HepG2 (cell line): ENCODE measurements at regions not wholly inside any gene's neighbourhood (a gene's known extent, or its start where the extent isn't known, plus 50 kb on each side); places are given as distances from the start of the nearest gene placed in this dataset.

ENCODE experiments used
- ATAC-seq: fragments of 200-7000 bp; cut with Tn5 transposase; 3 replicates; pipeline ENCODE4 v1.9.1; 2020; ENCODE audit warnings: mild to moderate bottlenecking, moderate library complexity
- BruUV-seq: library from RNA; stranded (reverse); fragments of 400-500 nt; replicated peaks from 2 replicates; lab custom pipeline; 2021; lab: Mats Ljungman, UMichigan
- CTCF ChIA-PET: fragments of 300-600 bp; formaldehyde crosslinking; extraction: SDS; loops from one replicate; lab custom pipeline; 2021; ENCODE audit warnings: low total read pairs, inconsistent platforms, low intra/inter-chr PET ratio; lab: Yijun Ruan, JAX
- POLR2A ChIA-PET: fragments of 350-600 bp; sonication (Branson Sonifier 250); formaldehyde crosslinking; loops from one replicate; lab custom pipeline; 2020; ENCODE audit warnings: antibody characterized with exemption, inconsistent platforms; lab: Yijun Ruan, JAX
- DNase-seq: peaks from one replicate; pipeline ENCODE4 v3.0.0-alpha.2; 2015; ENCODE audit warnings: low spot score
- FAIRE-seq: peaks from 3 replicates; lab custom pipeline; 2011; peaks lifted over from hg19 to GRCh38; lab: Jason Lieb, UNC
- H2AFZ ChIP-seq: one replicate; pipeline ENCODE4 v1.6.1; 2011; ENCODE audit warnings: low read length, inconsistent platforms
- H3K27ac ChIP-seq: fragments of 300-600 bp; 3 replicates; pipeline ENCODE4 v1.8.0; 2011; ENCODE audit warnings: mixed run types, mild to moderate bottlenecking, mixed read lengths, low read length, inconsistent platforms; ENCODE audit not compliant: insufficient read depth; ENCODE audit errors: extremely low read length
- H3K27me3 ChIP-seq, 2 experiments: fragments of 200-600 bp in 1 of 2; 2 replicates in 1 of 2; 3 replicates in 1 of 2; pipeline versions ENCODE4 v1.6.0 to v1.8.0; 2011; ENCODE audit warnings: low read length in 2 of 2, mild to moderate bottlenecking in 2 of 2, moderate library complexity in 2 of 2, inconsistent platforms in 1 of 2; ENCODE audit not compliant: insufficient read depth in 2 of 2, control insufficient read depth in 1 of 2
- H3K36me3 ChIP-seq, 2 experiments: fragments of 200-600 bp in 1 of 2; replicated peaks in 1 of 2; 2 replicates in 1 of 2; 3 replicates in 1 of 2; pipeline versions ENCODE4 v1.5.1 to v1.8.0; 2011; ENCODE audit warnings: low read length in 2 of 2, inconsistent platforms in 1 of 2; ENCODE audit not compliant: insufficient read depth in 2 of 2, control insufficient read depth in 1 of 2
- H3K4me1 ChIP-seq: 2 replicates; pipeline ENCODE4 v1.5.1; 2012; ENCODE audit warnings: low read length, inconsistent platforms; ENCODE audit not compliant: insufficient read depth
- H3K4me2 ChIP-seq: 2 replicates; pipeline ENCODE4 v1.6.0; 2011; ENCODE audit warnings: low read depth, low read length, inconsistent platforms
- H3K4me3 ChIP-seq, 3 experiments: fragments of 200-600 bp in 1 of 3; sonication (generic), shearing (Covaris generic) in 1 of 3; replicated peaks in 1 of 3; 2 replicates each; pipeline ENCODE4 v1.5.1; 2011 to 2016; ENCODE audit warnings: low read length in 3 of 3, inconsistent platforms in 2 of 3, low read depth in 2 of 3, mild to moderate bottlenecking in 2 of 3, control low read depth in 1 of 3, mixed read lengths in 1 of 3; ENCODE audit not compliant: insufficient read depth in 1 of 3
- H3K79me2 ChIP-seq: one replicate; pipeline ENCODE4 v1.6.1; 2011; ENCODE audit warnings: low read length, inconsistent platforms; ENCODE audit not compliant: insufficient read depth
- H3K9ac ChIP-seq: 2 replicates; pipeline ENCODE4 v1.6.0; 2011; ENCODE audit warnings: mild to moderate bottlenecking, low read depth, low read length, inconsistent platforms; ENCODE audit not compliant: insufficient read depth
- H3K9me3 ChIP-seq: 2 replicates; pipeline ENCODE4 v1.5.1; 2012; ENCODE audit warnings: mild to moderate bottlenecking, low read length
- H4K20me1 ChIP-seq: 2 replicates; pipeline ENCODE4 v1.6.0; 2011; ENCODE audit warnings: inconsistent platforms, mild to moderate bottlenecking, low read length, moderate library complexity; ENCODE audit not compliant: insufficient read depth
- EHMT2 ChIP-seq: fragments of 200-600 bp; sonication (generic); IDR thresholded peaks from 2 replicates; pipeline ENCODE4 v1.7.0; 2017; ENCODE audit warnings: antibody characterized with exemption, low read depth, low read length, borderline replicate concordance
- SOX6 ChIP-seq, 2 experiments: fragments of 450-650 bp in 1 of 2; sonication (generic) in 1 of 2; formaldehyde crosslinking in 1 of 2; IDR thresholded peaks; 2 replicates each; pipeline versions ENCODE4 v1.4.0 to v1.6.1; 2017 to 2020; ENCODE audit warnings: antibody characterized with exemption in 1 of 2, mild to moderate bottlenecking in 1 of 2, missing genetic modification reagents in 1 of 2
- TMF1 ChIP-seq: sonication (generic); formaldehyde crosslinking; IDR thresholded peaks from 2 replicates; pipeline ENCODE4 v1.8.1; 2022; ENCODE audit warnings: low read depth, missing genetic modification reagents
- ZNF225 ChIP-seq: sonication (generic); formaldehyde crosslinking; IDR thresholded peaks from 2 replicates; pipeline ENCODE4 v1.4.0; 2020; ENCODE audit warnings: mild to moderate bottlenecking, missing genetic modification reagents
- ZNF234 ChIP-seq: sonication (generic); formaldehyde crosslinking; conservative IDR thresholded peaks from 2 replicates; pipeline ENCODE4 v1.5.1; 2020; ENCODE audit warnings: mild to moderate bottlenecking, missing genetic modification reagents
- ZNF501 ChIP-seq: sonication (generic); formaldehyde crosslinking; IDR thresholded peaks from 2 replicates; pipeline ENCODE4 v1.5.1; 2020; ENCODE audit warnings: mild to moderate bottlenecking, moderate library complexity, missing genetic modification reagents
- ZNF577 ChIP-seq: sonication (generic); formaldehyde crosslinking; IDR thresholded peaks from 2 replicates; pipeline ENCODE4 v1.4.0; 2020; ENCODE audit warnings: mild to moderate bottlenecking, low read depth, missing genetic modification reagents, borderline replicate concordance
- ZZZ3 ChIP-seq: sonication (generic); formaldehyde crosslinking; IDR thresholded peaks from 2 replicates; pipeline ENCODE4 v1.4.0; 2020; ENCODE audit warnings: missing genetic modification reagents, mild to moderate bottlenecking, borderline replicate concordance
- WGBS: methylation state at CpG from one replicate; pipeline ENCODE4 v1.1.6; 2017; ENCODE audit warnings: low lambda C conversion rate; 5-methylcytosine and 5-hydroxymethylcytosine counted together
- in situ Hi-C: cut with HindIII; loops from 2 replicates; pipeline ENCODE4 v1.10.0; 2017; ENCODE audit warnings: low pct_unique_long_range_greater_than_20kb; ENCODE audit not compliant: extremely low pct_ligation_motif_present
- intact Hi-C: fragments of 100-400 bp; cut with micrococcal nuclease; formaldehyde crosslinking; loops from one replicate; pipeline ENCODE4 v1.10.0; 2022; ENCODE audit not compliant: unreplicated experiment
- TF ChIP-seq, protein P1 (sequence below): sonication (generic); formaldehyde crosslinking; IDR thresholded peaks from 2 replicates; pipeline ENCODE4 v1.5.0; 2020; ENCODE audit warnings: mild to moderate bottlenecking, missing genetic modification reagents, borderline replicate concordance
- TF ChIP-seq, protein P2 (sequence below): sonication (generic); formaldehyde crosslinking; IDR thresholded peaks from 2 replicates; pipeline ENCODE4 v1.8.0; 2022; ENCODE audit warnings: mild to moderate bottlenecking, missing genetic modification reagents, borderline replicate concordance
- TF ChIP-seq, protein P3 (sequence below): sonication (generic); formaldehyde crosslinking; IDR thresholded peaks from 2 replicates; pipeline ENCODE4 v1.5.0; 2020; ENCODE audit warnings: mild to moderate bottlenecking, missing genetic modification reagents, borderline replicate concordance

DNA sequence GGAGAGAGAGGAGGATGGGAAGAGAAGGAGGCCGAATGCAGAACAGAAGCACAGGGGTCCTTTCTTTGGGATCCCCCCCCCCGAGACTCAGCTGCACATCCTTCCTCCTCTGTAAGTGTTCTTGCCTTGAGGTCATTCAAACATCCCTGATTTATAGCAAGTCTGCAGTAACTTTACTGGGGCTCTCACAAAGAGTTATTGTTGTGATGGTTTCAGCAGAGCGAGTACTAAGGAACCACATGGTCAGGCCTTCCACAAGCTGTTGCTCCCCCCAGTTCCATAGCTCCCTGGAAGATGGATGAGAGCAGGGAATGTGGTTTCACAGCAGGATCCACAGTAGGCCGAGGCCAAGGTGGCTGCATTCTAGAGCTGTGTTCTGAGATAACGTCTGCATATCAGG lies 351.4 kb upstream of the CDH4 start:
- H3K9me3 ChIP-seq = peaks cover 98% of the 10 kb centered on the region
- no peak overlapping the region for H3K27ac ChIP-seq
- H3K36me3 ChIP-seq = no peaks in the 10 kb centered on the region
- no peak overlapping the region for H3K4me2 ChIP-seq
- in situ Hi-C loops (no loop called here), intact Hi-C loops (no loop called here)
- H3K27me3 ChIP-seq = no peaks in the 10 kb centered on the region
- ATAC-seq = no peak
- no peaks in the 10 kb centered on the region for H3K79me2 ChIP-seq
- H3K4me3 ChIP-seq = no peak overlapping the region
- BruUV-seq = no TSS peak
- H3K4me1 ChIP-seq = no peaks in the 10 kb centered on the region
- H2AFZ ChIP-seq = no peak overlapping the region
- 0% methylated on average over 5 of the region's 5 CpGs for WGBS
- no peak overlapping the region for H3K9ac ChIP-seq
- no peaks in the 10 kb centered on the region for H4K20me1 ChIP-seq
- DNase-seq = no peak
- CTCF ChIA-PET = no interaction called here
- FAIRE-seq = no peak
- POLR2A ChIA-PET = no interaction called here
- TF ChIP-seq ZNF577 (CRISPR knock-in tag) (no peak), SOX6 (IDR thresholded peaks at IDR 0.05) (no peak), SOX6 (CRISPR knock-in tag; IDR thresholded peaks at IDR 0.05) (no peak), EHMT2 (no peak), ZNF501 (no peak), TMF1 (no peak), ZNF234 (CRISPR knock-in tag) (no peak), ZZZ3 (no peak), ZNF225 (CRISPR knock-in tag) (no peak)
- TF ChIP-seq, protein P1, sequence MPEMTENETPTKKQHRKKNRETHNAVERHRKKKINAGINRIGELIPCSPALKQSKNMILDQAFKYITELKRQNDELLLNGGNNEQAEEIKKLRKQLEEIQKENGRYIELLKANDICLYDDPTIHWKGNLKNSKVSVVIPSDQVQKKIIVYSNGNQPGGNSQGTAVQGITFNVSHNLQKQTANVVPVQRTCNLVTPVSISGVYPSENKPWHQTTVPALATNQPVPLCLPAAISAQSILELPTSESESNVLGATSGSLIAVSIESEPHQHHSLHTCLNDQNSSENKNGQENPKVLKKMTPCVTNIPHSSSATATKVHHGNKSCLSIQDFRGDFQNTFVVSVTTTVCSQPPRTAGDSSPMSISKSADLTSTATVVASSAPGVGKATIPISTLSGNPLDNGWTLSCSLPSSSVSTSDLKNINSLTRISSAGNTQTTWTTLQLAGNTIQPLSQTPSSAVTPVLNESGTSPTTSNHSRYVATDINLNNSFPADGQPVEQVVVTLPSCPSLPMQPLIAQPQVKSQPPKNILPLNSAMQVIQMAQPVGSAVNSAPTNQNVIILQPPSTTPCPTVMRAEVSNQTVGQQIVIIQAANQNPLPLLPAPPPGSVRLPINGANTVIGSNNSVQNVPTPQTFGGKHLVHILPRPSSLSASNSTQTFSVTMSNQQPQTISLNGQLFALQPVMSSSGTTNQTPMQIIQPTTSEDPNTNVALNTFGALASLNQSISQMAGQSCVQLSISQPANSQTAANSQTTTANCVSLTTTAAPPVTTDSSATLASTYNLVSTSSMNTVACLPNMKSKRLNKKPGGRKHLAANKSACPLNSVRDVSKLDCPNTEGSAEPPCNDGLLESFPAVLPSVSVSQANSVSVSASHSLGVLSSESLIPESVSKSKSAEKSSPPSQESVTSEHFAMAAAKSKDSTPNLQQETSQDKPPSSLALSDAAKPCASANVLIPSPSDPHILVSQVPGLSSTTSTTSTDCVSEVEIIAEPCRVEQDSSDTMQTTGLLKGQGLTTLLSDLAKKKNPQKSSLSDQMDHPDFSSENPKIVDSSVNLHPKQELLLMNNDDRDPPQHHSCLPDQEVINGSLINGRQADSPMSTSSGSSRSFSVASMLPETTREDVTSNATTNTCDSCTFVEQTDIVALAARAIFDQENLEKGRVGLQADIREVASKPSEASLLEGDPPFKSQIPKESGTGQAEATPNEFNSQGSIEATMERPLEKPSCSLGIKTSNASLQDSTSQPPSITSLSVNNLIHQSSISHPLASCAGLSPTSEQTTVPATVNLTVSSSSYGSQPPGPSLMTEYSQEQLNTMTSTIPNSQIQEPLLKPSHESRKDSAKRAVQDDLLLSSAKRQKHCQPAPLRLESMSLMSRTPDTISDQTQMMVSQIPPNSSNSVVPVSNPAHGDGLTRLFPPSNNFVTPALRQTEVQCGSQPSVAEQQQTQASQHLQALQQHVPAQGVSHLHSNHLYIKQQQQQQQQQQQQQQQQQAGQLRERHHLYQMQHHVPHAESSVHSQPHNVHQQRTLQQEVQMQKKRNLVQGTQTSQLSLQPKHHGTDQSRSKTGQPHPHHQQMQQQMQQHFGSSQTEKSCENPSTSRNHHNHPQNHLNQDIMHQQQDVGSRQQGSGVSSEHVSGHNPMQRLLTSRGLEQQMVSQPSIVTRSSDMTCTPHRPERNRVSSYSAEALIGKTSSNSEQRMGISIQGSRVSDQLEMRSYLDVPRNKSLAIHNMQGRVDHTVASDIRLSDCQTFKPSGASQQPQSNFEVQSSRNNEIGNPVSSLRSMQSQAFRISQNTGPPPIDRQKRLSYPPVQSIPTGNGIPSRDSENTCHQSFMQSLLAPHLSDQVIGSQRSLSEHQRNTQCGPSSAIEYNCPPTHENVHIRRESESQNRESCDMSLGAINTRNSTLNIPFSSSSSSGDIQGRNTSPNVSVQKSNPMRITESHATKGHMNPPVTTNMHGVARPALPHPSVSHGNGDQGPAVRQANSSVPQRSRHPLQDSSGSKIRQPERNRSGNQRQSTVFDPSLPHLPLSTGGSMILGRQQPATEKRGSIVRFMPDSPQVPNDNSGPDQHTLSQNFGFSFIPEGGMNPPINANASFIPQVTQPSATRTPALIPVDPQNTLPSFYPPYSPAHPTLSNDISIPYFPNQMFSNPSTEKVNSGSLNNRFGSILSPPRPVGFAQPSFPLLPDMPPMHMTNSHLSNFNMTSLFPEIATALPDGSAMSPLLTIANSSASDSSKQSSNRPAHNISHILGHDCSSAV (CRISPR knock-in tag) = no peak
- TF ChIP-seq, protein P2, sequence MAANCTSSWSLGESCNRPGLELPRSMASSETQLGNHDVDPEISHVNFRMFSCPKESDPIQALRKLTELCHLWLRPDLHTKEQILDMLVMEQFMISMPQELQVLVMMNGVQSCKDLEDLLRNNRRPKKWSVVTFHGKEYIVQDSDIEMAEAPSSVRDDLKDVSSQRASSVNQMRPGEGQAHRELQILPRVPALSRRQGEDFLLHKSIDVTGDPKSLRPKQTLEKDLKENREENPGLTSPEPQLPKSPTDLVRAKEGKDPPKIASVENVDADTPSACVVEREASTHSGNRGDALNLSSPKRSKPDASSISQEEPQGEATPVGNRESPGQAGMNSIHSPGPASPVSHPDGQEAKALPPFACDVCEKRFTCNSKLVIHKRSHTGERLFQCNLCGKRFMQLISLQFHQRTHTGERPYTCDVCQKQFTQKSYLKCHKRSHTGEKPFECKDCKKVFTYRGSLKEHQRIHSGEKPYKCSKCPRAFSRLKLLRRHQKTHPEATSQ (CRISPR knock-in tag) = no peak
- TF ChIP-seq, protein P3, sequence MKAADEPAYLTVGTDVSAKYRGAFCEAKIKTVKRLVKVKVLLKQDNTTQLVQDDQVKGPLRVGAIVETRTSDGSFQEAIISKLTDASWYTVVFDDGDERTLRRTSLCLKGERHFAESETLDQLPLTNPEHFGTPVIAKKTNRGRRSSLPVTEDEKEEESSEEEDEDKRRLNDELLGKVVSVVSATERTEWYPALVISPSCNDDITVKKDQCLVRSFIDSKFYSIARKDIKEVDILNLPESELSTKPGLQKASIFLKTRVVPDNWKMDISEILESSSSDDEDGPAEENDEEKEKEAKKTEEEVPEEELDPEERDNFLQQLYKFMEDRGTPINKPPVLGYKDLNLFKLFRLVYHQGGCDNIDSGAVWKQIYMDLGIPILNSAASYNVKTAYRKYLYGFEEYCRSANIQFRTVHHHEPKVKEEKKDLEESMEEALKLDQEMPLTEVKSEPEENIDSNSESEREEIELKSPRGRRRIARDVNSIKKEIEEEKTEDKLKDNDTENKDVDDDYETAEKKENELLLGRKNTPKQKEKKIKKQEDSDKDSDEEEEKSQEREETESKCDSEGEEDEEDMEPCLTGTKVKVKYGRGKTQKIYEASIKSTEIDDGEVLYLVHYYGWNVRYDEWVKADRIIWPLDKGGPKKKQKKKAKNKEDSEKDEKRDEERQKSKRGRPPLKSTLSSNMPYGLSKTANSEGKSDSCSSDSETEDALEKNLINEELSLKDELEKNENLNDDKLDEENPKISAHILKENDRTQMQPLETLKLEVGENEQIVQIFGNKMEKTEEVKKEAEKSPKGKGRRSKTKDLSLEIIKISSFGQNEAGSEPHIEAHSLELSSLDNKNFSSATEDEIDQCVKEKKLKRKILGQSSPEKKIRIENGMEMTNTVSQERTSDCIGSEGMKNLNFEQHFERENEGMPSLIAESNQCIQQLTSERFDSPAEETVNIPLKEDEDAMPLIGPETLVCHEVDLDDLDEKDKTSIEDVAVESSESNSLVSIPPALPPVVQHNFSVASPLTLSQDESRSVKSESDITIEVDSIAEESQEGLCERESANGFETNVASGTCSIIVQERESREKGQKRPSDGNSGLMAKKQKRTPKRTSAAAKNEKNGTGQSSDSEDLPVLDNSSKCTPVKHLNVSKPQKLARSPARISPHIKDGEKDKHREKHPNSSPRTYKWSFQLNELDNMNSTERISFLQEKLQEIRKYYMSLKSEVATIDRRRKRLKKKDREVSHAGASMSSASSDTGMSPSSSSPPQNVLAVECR (CRISPR knock-in tag) = no peak
